ENCODE measurements at regions not wholly inside any gene's neighbourhood (a gene's known extent, or its start where the extent isn't known, plus 50 kb on each side); places are given as distances from the start of the nearest gene placed in this dataset.
"Not testable (repeated sequence)": the region's sequence is repeated elsewhere in the genome, so short reads cannot be mapped to it uniquely, and the experiment has no call there.

- no peak for TF ChIP-seq CTCF (conservative IDR thresholded peaks at IDR 0.05)
- H3K27ac ChIP-seq: no peak overlapping the region
These were observed 87.0 kb upstream of the MTAP start for GRCh38 chr9:21715408-21715807.

- H3K27ac ChIP-seq: no peak overlapping the region
- TF ChIP-seq CTCF (conservative IDR thresholded peaks at IDR 0.05): no peak
These were observed 81.7 kb upstream of the MTAP start for GRCh38 chr9:21720758-21721157.

GRCh38 chr9:21727411-21727810 lies 75.0 kb upstream of the MTAP start:
- not testable (repeated sequence) for H3K27ac ChIP-seq

GRCh38 chr9:21728781-21729180 lies 73.7 kb upstream of the MTAP start:
- H3K27ac ChIP-seq: no peak overlapping the region
- TF ChIP-seq CTCF (conservative IDR thresholded peaks at IDR 0.05): no peak

GRCh38 chr9:21729648-21730047 lies 72.8 kb upstream of the MTAP start:
- no peak overlapping the region for H3K27ac ChIP-seq
- TF ChIP-seq CTCF (conservative IDR thresholded peaks at IDR 0.05): no peak

- no peak for TF ChIP-seq CTCF (conservative IDR thresholded peaks at IDR 0.05)
- no peak overlapping the region for H3K27ac ChIP-seq
These were observed 71.5 kb upstream of the MTAP start for GRCh38 chr9:21730899-21731298.

- H3K27ac ChIP-seq: no peak overlapping the region
- no peak for TF ChIP-seq CTCF (conservative IDR thresholded peaks at IDR 0.05)
These were observed 61.3 kb upstream of the MTAP start for GRCh38 chr9:21741151-21741550.

GRCh38 chr9:21744320-21744719 lies 58.1 kb upstream of the MTAP start:
- no peak for TF ChIP-seq CTCF (conservative IDR thresholded peaks at IDR 0.05)
- no peak overlapping the region for H3K27ac ChIP-seq

Data from VCaP (cell line).